Neuronal stem cell (in vitro differentiated cells): ENCODE measurements at regions not wholly inside any gene's neighbourhood (a gene's known extent, or its start where the extent isn't known, plus 50 kb on each side); places are given as distances from the start of the nearest gene placed in this dataset.

Experiments
- DNase-seq: peaks from one replicate; pipeline ENCODE4 v3.0.0-alpha.2; 2013; ENCODE audit warnings: low spot score
- H2AFZ ChIP-seq: one replicate; pipeline ENCODE4 v1.6.1; 2013; ENCODE audit warnings: mild to moderate bottlenecking, low read length, inconsistent platforms
- H2AK5ac ChIP-seq: 2 replicates; pipeline ENCODE4 v1.6.1; 2013; ENCODE audit warnings: low read depth, mild to moderate bottlenecking, inconsistent platforms, low read length, moderate library complexity, mixed read lengths
- H2BK120ac ChIP-seq: 2 replicates; pipeline ENCODE4 v1.6.1; 2013; ENCODE audit warnings: low read depth, mild to moderate bottlenecking, inconsistent platforms, low read length, moderate library complexity, mixed read lengths
- H2BK12ac ChIP-seq: one replicate; pipeline ENCODE4 v1.6.1; 2013; ENCODE audit warnings: low read length, inconsistent platforms
- H2BK15ac ChIP-seq: 2 replicates; pipeline ENCODE4 v1.6.1; 2013; ENCODE audit warnings: mild to moderate bottlenecking, low read length, inconsistent platforms, mixed read lengths
- H2BK5ac ChIP-seq: one replicate; pipeline ENCODE4 v1.6.1; 2013; ENCODE audit warnings: inconsistent platforms, mild to moderate bottlenecking, low read length, moderate library complexity
- H3K14ac ChIP-seq: one replicate; pipeline ENCODE4 v1.6.1; 2013; ENCODE audit warnings: low read length, inconsistent platforms
- H3K18ac ChIP-seq: 2 replicates; pipeline ENCODE4 v1.6.1; 2013; ENCODE audit warnings: low read length, inconsistent platforms
- H3K23ac ChIP-seq: 2 replicates; pipeline ENCODE4 v1.6.1; 2013; ENCODE audit warnings: low read depth, mild to moderate bottlenecking, mixed read lengths, low read length, inconsistent platforms; ENCODE audit not compliant: poor library complexity
- H3K27ac ChIP-seq: replicated peaks from 3 replicates; pipeline ENCODE4 v1.5.1; 2013; ENCODE audit warnings: low read length, inconsistent platforms
- H3K27me3 ChIP-seq, 3 experiments: 2 replicates each; pipeline ENCODE4 v1.6.1; 2013; ENCODE audit warnings: low read length in 3 of 3, mild to moderate bottlenecking in 2 of 3, inconsistent platforms in 1 of 3, low read depth in 1 of 3, mixed read lengths in 1 of 3, moderate library complexity in 1 of 3; ENCODE audit not compliant: control insufficient read depth in 3 of 3, insufficient read depth in 3 of 3
- H3K36me3 ChIP-seq, 2 donors: replicated peaks in 1 of 2; 2 replicates each; pipeline ENCODE4 v1.6.1; 2013; ENCODE audit warnings: low read length in 2 of 2; ENCODE audit not compliant: control insufficient read depth in 2 of 2, insufficient read depth in 2 of 2
- H3K4ac ChIP-seq: 2 replicates; pipeline ENCODE4 v1.6.1; 2013; ENCODE audit warnings: inconsistent platforms, mild to moderate bottlenecking, low read length, moderate library complexity
- H3K4me1 ChIP-seq, 2 donors: 1 replicate in 1 of 2; 2 replicates in 1 of 2; pipeline ENCODE4 v1.6.1; 2013; ENCODE audit warnings: low read length in 2 of 2, low read depth in 1 of 2; ENCODE audit not compliant: control insufficient read depth in 2 of 2, insufficient read depth in 1 of 2
- H3K4me2 ChIP-seq: one replicate; pipeline ENCODE4 v1.6.1; 2013; ENCODE audit warnings: mild to moderate bottlenecking, low read length, inconsistent platforms; ENCODE audit not compliant: insufficient read depth, poor library complexity, severe bottlenecking
- H3K4me3 ChIP-seq, 2 donors: 2 replicates each; pipeline ENCODE4 v1.5.1; 2013; ENCODE audit warnings: low read length in 2 of 2, mild to moderate bottlenecking in 2 of 2, inconsistent platforms in 1 of 2, moderate library complexity in 1 of 2
- H3K79me1 ChIP-seq: one replicate; pipeline ENCODE4 v1.6.1; 2013; ENCODE audit warnings: low read depth, mild to moderate bottlenecking, inconsistent platforms, low read length, moderate library complexity
- H3K9ac ChIP-seq: one replicate; pipeline ENCODE4 v1.6.1; 2013; ENCODE audit warnings: mild to moderate bottlenecking, low read depth, low read length, inconsistent platforms; ENCODE audit not compliant: poor library complexity
- H3K9me3 ChIP-seq, 2 donors: replicated peaks in 1 of 2; 2 replicates each; pipeline versions ENCODE3 to v1.6.1; 2013; ENCODE audit warnings: low read length in 2 of 2, mild to moderate bottlenecking in 2 of 2, inconsistent platforms in 1 of 2, low read depth in 1 of 2, mixed read lengths in 1 of 2, moderate library complexity in 1 of 2; ENCODE audit not compliant: control insufficient read depth in 2 of 2, insufficient read depth in 1 of 2
- H4K8ac ChIP-seq: one replicate; pipeline ENCODE4 v1.6.1; 2013; ENCODE audit warnings: low read depth, mild to moderate bottlenecking, inconsistent platforms, low read length, moderate library complexity
- H4K91ac ChIP-seq: one replicate; pipeline ENCODE4 v1.6.1; 2013; ENCODE audit warnings: low read length, low read depth, mild to moderate bottlenecking, inconsistent platforms; ENCODE audit not compliant: poor library complexity
- WGBS, 2 donors: extraction: QIAGEN DNeasy Blood & Tissue Kit; methylation state at CpG; one replicate each; pipeline ENCODE4 v1.1.7; 2013; ENCODE audit warnings: missing lambda C conversion rate in 2 of 2, mixed read lengths in 1 of 2; ENCODE audit not compliant: insufficient read length in 2 of 2, insufficient replicate concordance in 1 of 2; ENCODE audit errors: extremely low coverage in 2 of 2; 5-methylcytosine and 5-hydroxymethylcytosine counted together

DNA sequence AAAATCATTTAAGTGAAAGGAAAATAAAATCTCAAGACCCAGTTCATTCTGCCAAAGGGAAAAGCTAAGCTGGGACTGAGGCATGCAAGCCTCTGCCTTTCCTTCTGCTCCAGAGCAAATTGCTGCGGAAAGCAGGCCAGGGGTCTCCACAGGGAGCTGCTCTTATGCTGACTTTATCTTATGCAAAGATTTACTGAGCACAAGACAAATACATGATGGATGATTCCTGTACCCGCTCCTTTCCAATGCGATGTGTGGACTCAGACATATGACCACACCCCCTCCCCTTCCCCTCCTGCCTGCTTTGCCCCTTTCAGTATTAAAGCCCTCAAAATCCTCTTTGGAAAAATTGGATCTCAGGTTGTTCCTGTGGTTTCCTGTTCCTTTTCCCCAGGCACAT, 74.2 kb upstream of the INSIG1 start:
- no peak overlapping the region for H3K27ac ChIP-seq
- WGBS, 2 donors = no CpG with 5 or more reads among the region's 3 CpGs
- H3K27me3 ChIP-seq = peaks cover 0 to 39% (median 3%) of the 10 kb centered on the region in 3 experiments
- no peaks in the 10 kb centered on the region for H3K9me3 ChIP-seq
- H2BK15ac ChIP-seq = peak overlapping the region; percentile 30
- no peak overlapping the region for H3K4ac ChIP-seq
- H2BK5ac ChIP-seq = no peak overlapping the region
- no peaks in the 10 kb centered on the region for H3K36me3 ChIP-seq
- H2BK12ac ChIP-seq = no peak overlapping the region
- H3K14ac ChIP-seq = no peak overlapping the region
- H3K4me3 ChIP-seq = no peak overlapping the region
- no peaks in the 10 kb centered on the region for H3K79me1 ChIP-seq
- no peak overlapping the region for H3K4me2 ChIP-seq
- no peak overlapping the region for H2AK5ac ChIP-seq
- H3K18ac ChIP-seq = no peak overlapping the region
- no peak overlapping the region for H3K23ac ChIP-seq
- no peak overlapping the region for H4K8ac ChIP-seq
- H2BK120ac ChIP-seq = no peak overlapping the region
- H4K91ac ChIP-seq = no peak overlapping the region
- H3K4me1 ChIP-seq = peaks cover 0 to 17% of the 10 kb centered on the region in 2 donors
- no peak overlapping the region for H3K9ac ChIP-seq
- DNase-seq = no peak
- H2AFZ ChIP-seq = no peak overlapping the region

DNA sequence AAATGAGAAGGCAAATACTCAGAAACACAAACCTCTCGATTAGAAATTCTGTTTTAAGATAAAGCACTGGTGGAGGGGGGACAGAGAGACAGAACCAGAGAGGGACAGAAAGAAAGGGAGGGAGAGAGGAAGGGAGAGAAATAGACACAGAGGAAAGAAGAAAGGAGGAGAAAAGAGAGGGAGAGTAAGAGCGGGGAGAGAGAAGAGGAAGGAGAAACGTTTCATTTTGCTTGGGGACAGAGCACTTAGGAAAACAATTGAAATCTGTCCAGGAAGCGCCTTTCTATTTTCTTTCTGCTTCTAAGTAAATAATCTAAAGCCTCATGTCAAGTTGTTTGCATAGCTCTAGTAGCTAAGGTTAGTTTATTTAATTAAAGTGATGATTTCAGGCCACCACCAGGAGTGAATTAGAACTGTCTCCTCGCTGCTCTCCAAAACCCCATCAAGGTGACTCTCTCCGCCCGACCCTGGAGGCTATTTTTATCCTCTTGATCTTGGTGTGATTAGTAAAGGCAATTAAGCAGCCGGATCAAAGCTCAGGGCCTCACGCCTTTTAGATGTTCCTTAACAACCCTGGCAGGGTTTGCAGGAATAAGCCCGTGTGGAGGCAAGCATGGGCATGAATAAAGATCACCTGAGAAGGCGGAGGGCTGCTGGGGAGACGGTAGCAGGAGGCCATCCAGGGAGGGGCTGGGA, 73.4 kb upstream of the INSIG1 start:
- H3K9ac ChIP-seq = no peak overlapping the region
- H3K18ac ChIP-seq = peak overlapping the region; percentile 40
- no peak overlapping the region for H3K4me3 ChIP-seq
- H3K4me2 ChIP-seq = no peak overlapping the region
- H3K27me3 ChIP-seq = peaks cover 0 to 46% (median 3%) of the 10 kb centered on the region in 3 experiments
- H3K36me3 ChIP-seq = no peaks in the 10 kb centered on the region
- H3K79me1 ChIP-seq = no peaks in the 10 kb centered on the region
- H4K8ac ChIP-seq = no peak overlapping the region
- H3K23ac ChIP-seq = no peak overlapping the region
- no peak overlapping the region for H3K27ac ChIP-seq
- no peaks in the 10 kb centered on the region for H3K9me3 ChIP-seq
- no peak overlapping the region for H2BK5ac ChIP-seq
- no peak overlapping the region for H2BK120ac ChIP-seq
- no peak overlapping the region for H2BK12ac ChIP-seq
- WGBS, 2 donors = no CpG with 5 or more reads among the region's 12 CpGs
- no peak for DNase-seq
- H2AFZ ChIP-seq = no peak overlapping the region
- H4K91ac ChIP-seq = no peak overlapping the region
- H3K14ac ChIP-seq = no peak overlapping the region
- H3K4me1 ChIP-seq = peaks cover 0 to 18% of the 10 kb centered on the region in 2 donors
- no peak overlapping the region for H2AK5ac ChIP-seq
- no peak overlapping the region for H3K4ac ChIP-seq
- no peak overlapping the region for H2BK15ac ChIP-seq

DNA sequence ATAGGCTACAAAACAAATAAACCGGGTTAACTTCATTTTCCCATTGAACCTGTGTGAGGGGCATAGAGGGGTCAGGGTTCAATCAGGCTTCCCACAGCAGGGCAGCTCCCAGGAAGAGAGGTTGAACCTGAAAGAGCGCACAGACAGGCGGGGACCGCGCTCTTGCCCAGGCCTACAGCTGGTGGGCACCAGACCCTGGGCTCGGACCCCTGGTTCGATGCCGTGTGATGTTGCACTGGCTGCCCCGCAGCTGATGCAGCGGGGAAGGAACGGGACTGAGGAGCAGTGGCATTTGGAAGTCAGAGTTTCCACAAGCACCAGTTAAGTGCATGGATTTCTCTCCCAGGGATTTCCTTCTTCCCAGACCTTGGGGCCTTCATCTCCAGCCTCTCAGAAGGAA, 72.6 kb upstream of the INSIG1 start:
- no peaks in the 10 kb centered on the region for H3K9me3 ChIP-seq
- no peak for DNase-seq
- H4K8ac ChIP-seq = no peak overlapping the region
- H2BK5ac ChIP-seq = no peak overlapping the region
- H3K4me1 ChIP-seq = peaks cover 0 to 19% of the 10 kb centered on the region in 2 donors
- no peak overlapping the region for H3K27ac ChIP-seq
- no peaks in the 10 kb centered on the region for H3K79me1 ChIP-seq
- no peak overlapping the region for H2BK120ac ChIP-seq
- H3K14ac ChIP-seq = no peak overlapping the region
- H3K27me3 ChIP-seq = peaks cover 0 to 44% (median 3%) of the 10 kb centered on the region in 3 experiments
- H3K4me3 ChIP-seq = no peak overlapping the region
- WGBS, 2 donors = no CpG with 5 or more reads among the region's 11 CpGs
- H2AK5ac ChIP-seq = peak overlapping the region; percentile 3
- no peaks in the 10 kb centered on the region for H3K36me3 ChIP-seq
- no peak overlapping the region for H3K4me2 ChIP-seq
- H2BK12ac ChIP-seq = no peak overlapping the region
- no peak overlapping the region for H3K9ac ChIP-seq
- no peak overlapping the region for H4K91ac ChIP-seq
- H3K23ac ChIP-seq = no peak overlapping the region
- H2BK15ac ChIP-seq = no peak overlapping the region
- H2AFZ ChIP-seq = no peak overlapping the region
- H3K4ac ChIP-seq = no peak overlapping the region
- H3K18ac ChIP-seq = no peak overlapping the region

DNA sequence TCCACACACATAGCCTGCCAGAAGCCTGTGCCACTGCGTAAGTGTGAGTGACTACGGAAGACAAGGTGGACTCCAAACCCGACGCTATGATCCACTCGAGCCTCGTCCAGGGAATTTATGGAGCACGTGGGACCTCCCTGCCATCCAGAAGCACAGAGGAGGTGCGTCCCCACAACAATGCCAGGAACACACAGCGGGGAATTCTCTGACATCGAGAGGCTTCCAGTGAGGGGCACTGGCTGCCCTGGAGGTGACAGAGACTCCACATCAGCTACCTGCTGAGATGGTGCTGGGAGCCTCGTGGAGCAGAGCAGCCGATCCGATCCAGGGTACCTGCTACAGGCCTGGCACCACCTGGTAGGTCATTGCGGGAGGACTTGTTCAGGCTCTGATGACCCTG, 72.2 kb upstream of the INSIG1 start:
- Histone ChIP-seq H3K23ac (no peak overlapping the region), H3K79me1 (no peaks in the 10 kb centered on the region), H2BK12ac (no peak overlapping the region), H2AFZ (no peak overlapping the region), H2AK5ac (peak overlapping the region; percentile 3), H2BK15ac (no peak overlapping the region), H4K91ac (no peak overlapping the region), H3K4me1 (peaks cover 0 to 19% of the 10 kb centered on the region in 2 donors), H3K9me3 (no peaks in the 10 kb centered on the region), H3K4me3 (no peak overlapping the region), H3K27ac (no peak overlapping the region), H3K4ac (no peak overlapping the region), H3K14ac (no peak overlapping the region), H3K18ac (no peak overlapping the region), H2BK5ac (no peak overlapping the region), H3K4me2 (no peak overlapping the region), H4K8ac (no peak overlapping the region), H3K27me3 (peaks cover 0 to 43% (median 3%) of the 10 kb centered on the region in 3 experiments), H2BK120ac (no peak overlapping the region), H3K36me3 (no peaks in the 10 kb centered on the region), H3K9ac (no peak overlapping the region)
- no CpG with 5 or more reads among the region's 14 CpGs for WGBS, 2 donors
- no peak for DNase-seq
